Fibroblast of peridontal ligament (primary cell): ENCODE measurements at regions not wholly inside any gene's neighbourhood (a gene's known extent, or its start where the extent isn't known, plus 50 kb on each side); places are given as distances from the start of the nearest gene placed in this dataset.
"Not testable (repeated sequence)": the region's sequence is repeated elsewhere in the genome, so short reads cannot be mapped to it uniquely, and the experiment has no call there.

Experiments
- DNase-seq: peaks from one replicate; pipeline ENCODE4 v3.0.0-alpha.2; 2010; ENCODE audit errors: extremely low read depth

DNA sequence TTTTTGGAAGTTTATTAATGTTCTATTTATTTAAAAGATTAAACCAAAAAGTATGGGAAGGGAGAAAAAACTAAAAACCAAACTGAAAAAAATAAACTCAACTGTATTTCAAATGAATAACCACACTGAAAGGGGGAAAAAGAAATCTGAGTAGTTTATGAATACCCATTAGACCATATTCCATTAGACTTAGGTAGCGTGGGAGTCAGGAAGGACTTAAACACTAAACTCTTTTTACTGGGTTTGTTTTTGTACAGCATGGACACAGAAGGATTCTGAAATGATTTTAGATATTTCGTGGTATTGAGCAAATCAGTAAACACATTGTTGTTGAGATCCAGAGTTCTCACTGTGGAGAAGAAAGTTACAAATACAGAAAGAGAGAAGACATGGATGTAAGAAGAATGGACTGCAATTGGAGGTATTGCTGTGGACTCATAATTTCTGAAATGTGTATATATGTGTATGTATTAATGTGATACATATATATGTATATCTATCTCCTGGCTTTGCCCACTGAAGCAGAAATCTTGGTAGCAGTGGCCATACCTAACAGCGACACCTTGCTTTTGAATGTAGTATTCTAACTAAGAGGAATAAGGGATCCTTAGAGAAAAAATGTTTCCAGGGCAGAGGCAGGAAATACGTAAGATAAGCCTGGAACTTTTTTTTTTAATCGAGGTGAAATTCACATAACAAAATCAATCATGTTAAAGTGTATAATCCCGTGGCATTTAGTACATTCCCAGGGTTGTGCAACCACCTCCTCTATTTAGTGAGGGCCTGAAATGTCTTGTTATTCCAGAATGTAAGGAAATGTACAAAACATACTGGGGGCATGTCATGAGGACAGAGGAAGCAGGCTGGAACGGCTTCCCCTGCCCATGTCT lies 228.8 kb downstream of the SMARCA2 start:
- no peak for DNase-seq

DNA sequence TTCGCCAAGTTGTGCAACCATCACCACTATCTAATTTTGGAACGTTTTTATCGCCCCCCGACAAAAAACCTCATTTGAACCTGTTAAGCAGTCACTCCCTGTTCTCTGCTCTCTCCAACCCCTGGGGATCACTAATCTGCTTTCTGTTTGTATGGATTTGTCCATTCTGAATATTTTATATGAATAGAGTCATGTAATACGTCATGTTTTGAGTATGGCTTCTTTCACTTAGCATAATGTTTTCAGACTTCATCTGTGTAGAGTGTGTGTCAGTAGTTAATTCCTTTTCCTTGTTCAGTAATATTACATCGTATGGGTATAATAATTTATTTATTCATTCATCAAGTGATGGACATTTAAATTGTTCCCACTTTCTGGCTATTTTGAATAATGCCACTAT lies 232.2 kb downstream of the SMARCA2 start:
- no peak for DNase-seq

DNA sequence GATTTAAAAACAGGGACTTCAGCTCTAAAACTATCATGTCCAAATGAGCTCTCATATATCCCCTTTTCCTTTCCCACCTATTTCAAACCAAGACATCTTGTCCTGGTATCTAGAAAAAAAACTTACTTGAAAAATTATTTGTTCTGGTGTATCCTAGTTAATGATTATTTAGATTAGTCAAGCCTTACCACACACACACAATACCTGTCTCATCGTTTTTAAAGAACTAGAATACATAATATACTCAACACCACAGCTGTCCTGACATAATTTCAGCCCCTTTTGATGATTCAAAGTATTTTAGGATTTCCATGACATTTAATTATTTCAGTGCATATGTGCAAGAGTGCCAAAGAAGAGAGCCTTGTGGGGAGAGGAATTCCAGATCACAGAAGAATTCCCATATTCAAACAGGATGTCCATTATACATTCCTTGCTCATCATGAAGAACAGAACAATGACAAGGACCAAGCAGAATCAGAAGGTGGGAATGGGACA lies 233.7 kb downstream of the SMARCA2 start:
- no peak for DNase-seq

DNA sequence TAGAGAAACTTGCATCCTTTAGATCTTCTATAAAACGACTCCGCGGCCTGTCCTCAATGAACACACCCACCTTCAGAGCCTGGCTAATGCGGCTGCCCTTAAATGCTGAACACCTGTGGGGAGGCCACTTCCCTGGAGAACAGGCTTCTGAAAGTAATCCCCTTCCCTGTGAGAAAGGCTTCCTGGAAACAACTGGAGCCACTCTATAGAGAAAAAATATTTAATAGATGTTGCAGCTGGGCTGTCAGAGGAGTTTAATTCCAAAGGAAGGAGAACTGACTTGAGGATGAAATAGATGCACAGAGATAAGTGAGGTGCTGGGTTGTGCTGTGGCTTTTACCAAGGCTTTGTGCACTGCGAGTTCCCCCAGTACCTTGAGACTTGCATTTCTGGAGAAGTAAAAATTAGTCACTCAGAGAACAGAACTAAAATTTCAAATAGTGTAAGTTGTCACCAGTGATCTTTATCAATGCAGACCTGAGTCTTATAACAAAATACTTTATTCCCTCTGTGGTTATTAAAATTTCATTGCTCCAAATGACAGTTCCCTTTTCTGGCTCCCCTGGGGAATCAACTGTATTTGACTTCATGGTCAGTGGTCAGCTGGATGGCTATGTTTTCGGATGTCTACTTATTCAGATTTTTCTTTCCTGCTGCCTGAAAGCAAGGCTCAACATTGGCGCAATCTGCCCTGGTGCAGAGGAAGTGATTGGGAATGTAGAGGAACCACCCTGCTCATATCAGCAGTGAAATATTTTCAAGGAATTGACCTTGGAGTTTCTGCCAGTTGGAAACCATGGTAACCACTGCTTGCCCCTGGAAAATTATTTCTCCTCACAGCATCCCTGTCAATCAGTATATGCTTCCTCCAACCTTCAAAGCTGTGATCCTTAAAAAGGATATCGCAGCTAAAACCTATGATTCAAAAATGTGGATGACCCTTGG lies 238.8 kb downstream of the SMARCA2 start:
- no peak for DNase-seq

DNA sequence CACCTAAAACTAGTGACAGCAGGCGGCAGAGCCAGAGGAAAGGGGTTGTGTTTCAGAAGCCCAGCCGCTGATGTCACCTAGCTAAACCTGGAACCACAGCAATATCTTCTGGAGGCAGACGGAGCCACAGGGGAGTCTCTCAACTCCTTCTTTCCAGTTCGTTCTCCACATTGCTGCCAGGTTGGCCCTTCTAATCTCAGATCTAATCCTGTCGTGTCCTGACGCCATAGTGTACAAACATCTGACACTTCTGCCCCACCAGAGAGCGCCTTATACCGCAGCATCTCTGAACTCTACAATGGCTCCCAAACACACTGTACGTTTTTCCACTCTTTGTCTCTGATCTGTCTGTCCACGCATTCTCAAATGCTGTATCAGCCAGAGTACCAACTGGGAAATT lies 240.0 kb downstream of the SMARCA2 start:
- DNase-seq: no peak

DNA sequence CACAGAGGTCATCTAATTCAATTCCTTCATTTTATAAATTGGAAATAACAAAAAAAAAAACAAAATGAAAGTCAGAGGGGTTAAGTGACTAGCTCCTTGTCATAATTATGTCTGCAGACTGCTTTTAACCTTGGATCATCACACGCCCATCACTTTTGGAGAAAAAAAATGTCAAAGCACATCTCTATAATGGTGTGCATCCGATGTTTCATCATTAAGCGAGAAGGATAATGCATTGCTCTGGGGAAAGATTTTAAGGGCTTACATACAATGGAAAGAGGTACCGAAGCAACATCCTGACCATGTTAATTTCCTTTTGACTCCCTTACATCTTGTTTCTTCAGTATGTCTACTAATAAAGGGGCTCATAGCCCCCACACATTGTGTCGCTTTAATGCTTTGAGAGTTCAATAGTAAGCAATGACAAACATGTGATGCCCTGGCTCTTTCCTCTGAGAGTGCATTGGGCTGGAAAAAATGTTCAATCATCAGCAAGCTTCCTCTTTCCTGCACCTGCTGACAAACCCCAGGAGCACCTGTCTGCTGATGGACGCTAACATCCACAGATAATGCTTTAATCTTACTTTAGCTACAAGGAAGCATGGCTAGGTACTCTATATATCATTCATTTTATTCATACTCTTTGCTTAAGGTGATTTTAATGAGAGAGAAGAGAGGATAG lies 242.2 kb downstream of the SMARCA2 start:
- no peak for DNase-seq

DNA sequence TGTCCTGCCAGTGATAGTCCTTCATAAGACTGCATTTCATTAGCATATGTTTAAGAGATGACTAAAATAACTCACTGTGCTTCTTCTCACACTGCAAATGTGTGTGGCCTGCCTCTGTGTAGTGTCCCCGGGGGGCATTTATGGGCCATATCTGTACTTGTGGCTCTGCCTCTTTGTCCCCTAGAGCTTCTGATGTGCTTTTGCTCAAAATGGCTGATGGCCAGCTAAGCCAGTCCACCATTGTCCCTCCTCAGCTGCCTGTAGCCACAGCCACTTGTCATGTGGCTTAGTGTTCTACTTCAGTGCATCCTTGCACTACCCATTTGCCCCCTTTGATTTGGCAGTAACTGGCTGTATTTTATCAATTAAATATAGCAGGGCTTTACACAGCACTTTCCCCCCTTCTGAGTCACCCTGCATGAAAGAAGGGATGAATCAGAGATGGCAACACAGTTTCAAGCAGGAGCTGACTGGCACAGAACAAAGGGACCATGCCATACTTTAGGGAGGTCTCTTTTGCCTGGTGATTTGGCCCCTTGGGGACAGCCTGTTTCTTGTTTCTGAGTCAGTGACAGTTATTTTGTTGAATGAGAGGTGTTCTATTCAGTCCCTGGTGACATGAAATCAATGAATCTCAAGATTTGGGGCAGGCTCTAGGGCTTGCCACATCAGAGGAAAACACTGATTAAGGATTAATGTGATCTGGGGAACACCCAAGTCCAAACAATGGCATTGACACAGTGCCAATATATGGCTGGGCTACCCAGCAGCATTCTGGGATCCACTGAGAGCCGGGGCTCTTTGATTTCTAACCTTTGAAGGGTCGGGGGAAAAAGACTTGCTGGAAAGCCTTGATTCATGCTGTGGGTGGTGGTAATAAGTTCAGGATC lies 245.5 kb downstream of the SMARCA2 start:
- DNase-seq: peak; percentile 49

DNA sequence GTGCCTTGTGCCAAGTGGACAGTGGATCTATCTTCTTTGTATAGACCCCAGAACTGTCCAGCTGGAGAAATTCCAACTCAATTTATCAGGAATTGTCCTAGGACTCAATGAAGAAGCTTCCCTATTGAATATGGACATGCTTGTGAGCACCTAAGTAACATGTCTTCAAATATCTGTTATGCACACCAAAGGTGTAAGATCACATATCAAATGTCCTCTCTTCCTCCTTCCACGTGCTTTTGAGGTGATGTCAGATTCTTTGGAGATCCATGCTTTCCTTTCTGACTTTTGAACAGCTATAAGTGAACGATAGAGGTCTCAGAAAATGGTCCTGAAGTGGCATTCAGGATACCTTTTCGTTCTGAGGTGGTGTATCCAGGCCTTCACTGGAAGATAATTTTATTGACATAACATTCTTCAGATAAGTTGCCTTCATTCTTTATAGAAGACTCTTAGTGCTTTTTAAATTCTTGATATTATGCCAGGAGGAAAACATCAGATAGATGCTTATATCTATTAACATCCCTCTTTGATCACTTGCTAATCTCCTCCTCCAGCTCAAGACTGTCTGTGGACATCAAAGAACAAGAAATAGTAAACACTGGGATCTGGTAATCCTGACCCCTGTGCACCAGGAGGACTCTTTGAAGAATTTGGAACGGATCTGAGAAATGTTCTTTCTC lies 246.4 kb downstream of the SMARCA2 start:
- DNase-seq: no peak

DNA sequence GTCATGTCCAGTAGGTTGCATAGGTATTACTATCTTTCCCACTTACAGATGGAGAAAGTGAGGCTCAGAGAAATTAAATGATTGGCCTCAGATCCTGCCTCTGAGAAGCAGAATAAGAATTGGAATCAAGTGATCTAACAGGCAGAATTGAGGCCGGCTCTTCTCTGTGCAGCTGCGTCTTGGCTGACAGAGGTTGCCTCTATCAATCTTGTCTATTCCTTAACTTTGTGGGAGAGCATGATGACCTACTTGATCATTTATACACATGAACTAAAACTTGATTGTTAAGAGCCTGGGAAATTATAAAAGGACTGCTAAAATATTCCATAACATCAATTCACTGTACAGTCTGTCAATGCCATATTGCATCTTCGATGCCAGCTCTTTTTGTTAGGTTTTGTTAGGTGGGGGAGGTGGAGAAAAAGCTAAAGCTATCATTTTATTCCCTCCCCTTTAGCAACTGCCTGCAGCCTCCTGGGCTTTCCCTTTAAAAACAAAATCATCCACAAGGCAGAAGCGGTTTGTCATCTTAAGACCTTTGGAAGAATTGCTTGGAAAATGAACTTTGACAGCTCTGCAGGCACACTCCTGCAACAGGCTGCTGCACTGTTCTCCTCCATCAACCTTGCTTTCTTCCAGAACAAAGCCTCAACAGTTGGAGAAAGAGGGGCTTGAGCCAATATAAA lies 247.4 kb downstream of the SMARCA2 start:
- DNase-seq: no peak

DNA sequence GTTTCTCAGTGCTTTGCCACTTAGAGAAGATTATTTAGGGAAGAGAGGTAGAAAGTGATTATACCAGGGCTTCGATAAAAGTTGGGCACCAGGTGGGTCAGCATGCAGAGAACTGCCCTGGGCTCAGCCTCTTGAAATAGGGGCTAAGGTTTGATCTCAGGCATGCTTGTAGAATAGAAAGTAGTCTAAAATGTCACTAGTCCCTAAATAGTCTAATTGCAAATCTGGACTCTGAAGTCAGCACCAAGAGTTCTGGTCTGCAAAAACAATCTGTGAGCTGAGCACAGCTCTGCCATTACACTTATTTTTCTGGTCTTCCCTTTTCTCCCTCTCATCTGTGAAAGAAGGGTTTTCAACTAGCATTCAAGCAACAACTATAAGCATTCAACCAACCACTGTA lies 248.0 kb downstream of the SMARCA2 start:
- no peak for DNase-seq

DNA sequence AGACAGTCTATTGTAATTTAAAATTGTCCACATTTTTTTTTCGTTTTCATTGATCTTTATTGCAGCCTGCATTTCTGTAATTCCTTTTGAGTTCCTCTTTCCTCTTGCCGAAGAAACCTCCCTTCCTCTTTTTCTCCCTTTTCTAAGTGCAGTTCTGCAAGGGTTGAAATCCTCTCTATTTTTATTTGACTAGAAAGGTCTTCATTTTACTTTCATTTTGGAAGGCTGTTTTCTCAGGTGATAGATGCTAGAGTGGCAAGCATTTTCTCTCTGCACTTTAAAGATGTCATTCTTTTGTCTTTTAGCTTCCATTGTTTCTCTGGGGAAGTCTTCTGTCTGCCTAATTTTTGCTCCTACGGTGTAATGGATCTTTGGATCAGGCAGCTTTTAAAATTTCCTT lies 248.5 kb downstream of the SMARCA2 start:
- no peak for DNase-seq

DNA sequence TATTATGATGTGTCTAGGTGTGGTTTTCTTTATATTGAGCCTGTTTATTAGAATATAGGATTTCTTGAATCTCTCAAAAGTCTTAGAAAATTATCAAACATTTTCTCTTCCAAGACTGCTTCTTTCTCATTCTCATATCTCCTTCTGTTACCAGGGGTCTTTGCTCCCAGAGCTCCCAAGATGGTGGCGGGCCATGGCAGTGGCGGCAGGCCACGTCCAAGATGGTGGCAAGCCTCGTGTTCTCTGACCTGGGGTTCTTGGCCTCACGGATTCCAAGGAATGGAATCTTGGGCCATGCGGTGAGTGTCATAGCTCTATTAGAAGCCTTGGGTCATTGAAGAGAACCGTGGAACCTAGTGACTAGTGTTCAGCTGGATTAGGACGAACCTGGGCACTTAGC lies 248.9 kb downstream of the SMARCA2 start:
- DNase-seq: no peak

DNA sequence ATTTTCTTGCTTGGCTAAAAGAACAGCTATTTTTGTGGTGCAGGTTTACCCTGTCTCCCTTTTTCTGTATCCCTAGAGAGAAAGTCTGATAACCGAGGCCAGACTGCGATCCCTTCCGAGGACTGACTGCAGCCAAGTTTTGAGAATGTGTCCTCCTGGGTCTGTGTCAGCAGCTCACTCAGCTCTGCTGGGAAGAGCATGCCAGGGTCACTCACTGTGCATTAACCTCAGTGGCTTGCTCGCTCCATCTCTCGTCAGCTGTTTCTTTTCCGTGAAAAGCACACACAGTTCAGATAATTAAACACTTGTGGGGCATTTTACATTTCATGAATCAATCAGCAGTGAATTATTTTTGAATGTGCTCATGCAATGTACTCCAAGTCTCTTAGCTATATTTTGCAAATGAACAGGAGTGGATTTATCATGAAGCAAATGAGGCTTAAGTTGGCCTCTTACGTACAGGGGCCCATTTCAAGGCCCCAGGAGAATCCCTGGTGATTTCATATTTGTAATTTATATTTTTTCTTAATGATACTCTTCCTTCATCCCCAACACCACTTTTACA lies 252.1 kb downstream of the SMARCA2 start:
- DNase-seq: no peak

DNA sequence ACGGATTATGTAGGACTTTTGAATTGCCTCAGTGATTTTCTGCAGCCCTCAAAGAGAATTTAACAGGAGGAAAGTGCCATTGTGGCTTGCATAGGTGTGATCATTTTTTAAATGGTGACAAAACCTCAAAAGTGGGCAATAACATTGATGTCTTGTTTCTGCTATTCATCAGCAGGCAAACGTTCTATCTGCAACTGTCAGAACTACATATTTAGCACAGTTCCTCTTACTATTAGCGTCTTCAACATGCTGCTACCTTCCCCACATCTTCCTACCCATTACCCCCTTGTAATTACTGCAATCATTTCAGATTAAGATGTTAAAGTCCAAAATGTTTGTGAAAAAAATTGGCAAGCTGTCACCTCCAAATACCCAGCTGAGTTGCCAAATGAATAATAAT lies 254.6 kb downstream of the SMARCA2 start:
- DNase-seq: no peak

DNA sequence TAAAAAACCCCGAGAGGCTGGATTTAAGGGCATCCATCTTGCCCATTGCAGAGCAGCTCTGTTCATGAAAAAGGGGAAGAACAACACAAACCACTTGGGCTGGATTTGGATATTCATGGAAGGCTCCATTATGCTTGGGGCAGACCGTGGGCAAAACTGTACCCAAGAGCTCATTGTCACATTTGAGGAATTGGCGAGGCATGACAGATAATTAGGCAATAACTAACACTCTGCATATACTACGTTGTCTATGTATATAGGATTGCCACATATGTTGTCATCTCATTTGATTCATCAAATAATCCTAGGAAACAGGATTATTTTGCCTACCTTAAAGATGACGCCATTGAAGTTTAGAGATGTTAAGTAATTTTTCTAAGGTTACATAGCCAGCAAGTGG lies 255.4 kb downstream of the SMARCA2 start:
- DNase-seq: no peak

DNA sequence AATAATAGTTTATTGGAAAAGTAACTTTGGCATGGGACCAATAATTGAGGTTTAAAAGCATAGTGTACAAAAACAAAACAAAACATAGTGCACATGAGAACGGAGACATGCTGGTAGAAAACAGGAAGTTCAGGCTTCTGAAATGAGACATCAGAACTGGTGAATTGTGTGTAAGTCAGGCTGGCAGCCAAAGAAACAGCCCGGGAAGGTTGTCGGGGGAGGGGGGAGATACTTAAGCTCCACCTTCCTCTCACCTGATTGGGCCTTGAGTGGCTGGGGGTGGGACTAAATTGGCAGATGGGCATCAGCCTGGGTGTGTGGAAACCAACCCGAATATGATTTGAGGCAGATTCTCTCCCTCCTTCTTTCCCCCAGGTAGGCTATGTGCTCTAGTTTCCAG lies 256.3 kb downstream of the SMARCA2 start:
- no peak for DNase-seq

DNA sequence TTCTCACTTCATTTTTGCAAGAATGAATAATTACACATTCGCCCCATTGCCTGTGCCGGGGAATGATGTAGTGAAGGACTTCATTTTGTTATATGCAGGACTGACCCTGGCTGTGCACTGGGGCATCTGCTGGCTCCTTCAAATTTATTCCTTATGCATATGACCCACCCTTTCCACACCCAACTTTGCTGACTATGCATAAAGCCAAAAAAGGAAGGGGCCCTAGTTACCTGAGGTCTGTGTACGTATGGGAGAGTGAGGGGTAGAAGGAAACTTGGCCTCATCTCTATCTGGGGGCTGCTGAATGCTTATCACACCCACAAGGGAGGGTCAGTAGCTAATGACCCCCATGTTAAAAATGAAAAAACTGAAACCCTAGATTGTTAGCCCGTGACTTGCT lies 259.6 kb downstream of the SMARCA2 start:
- no peak for DNase-seq

DNA sequence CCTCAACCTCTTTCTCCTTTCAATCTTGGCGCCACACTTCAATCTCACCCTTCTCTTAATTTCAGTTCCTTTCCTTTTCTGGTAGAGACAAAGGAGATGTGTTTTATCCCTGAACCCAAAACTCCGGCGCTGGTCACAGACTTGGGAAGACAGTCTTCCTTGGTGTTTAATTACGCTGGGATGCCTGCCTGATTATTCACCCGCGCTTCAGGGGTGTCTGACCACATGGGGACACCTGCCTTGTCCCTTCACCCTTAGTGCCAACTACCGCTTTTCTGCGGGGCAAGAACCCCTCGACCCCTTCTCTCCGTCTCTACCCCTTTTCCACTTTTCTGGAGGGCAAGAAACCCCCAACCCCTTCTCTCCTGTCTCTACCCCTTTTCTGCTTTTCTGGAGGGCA lies 261.1 kb downstream of the SMARCA2 start:
- DNase-seq: no peak

DNA sequence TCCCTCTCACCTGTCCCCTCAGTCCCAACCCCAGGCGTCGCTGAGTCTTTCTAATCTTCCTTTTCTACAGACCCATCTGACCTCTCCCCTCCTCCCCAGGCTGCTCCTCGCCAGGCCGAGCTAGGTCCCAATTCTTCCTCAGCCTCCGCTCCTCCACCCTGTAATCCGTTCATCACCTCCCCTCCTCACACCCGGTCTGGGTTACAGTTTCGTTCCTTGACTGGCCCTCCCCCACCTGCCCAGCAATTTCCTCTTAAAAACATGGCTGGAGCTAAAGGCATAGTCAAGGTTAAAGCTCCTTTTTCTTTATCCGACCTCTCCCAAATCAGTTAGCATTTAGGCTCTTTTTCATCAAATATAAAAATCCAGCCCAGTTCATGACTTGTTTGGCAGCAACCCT lies 262.0 kb downstream of the SMARCA2 start:
- not testable (repeated sequence) for DNase-seq
